Coronary artery (tissue), 2 donors: ENCODE measurements at regions not wholly inside any gene's neighbourhood (a gene's known extent, or its start where the extent isn't known, plus 50 kb on each side); places are given as distances from the start of the nearest gene placed in this dataset.

Experiments used
- DNase-seq: peaks from one replicate; pipeline ENCODE4 v3.0.0-alpha.2; 2017; ENCODE audit warnings: low spot score
- H3K27ac ChIP-seq, 2 donors: fragments of 200-600 bp; sonication (generic); one replicate each; pipeline ENCODE4 v1.5.1; 2016 to 2019
- H3K4me3 ChIP-seq: fragments of 200-600 bp; sonication (generic); 2 replicates; pipeline ENCODE4 v1.5.1; 2016; ENCODE audit warnings: mild to moderate bottlenecking, moderate library complexity
- CTCF ChIP-seq: fragments of 200-600 bp; sonication (generic); IDR thresholded peaks from one replicate; pipeline ENCODE4 v1.5.1; 2019; ENCODE audit warnings: antibody characterized with exemption

GRCh38 chr1:87495147-87495546, 166.5 kb downstream of the LMO4 start:
- DNase-seq, result no peak
- Histone ChIP-seq H3K27ac (peak overlapping the region; percentile 64 to 74), H3K4me3 (no peak overlapping the region)
- no peak for TF ChIP-seq CTCF

GRCh38 chr1:87495870-87496269, 167.2 kb downstream of the LMO4 start:
- DNase-seq, result no peak
- Histone ChIP-seq H3K4me3 (peak overlapping the region; percentile 54), H3K27ac (peak overlapping the region; percentile 64 to 85)
- TF ChIP-seq CTCF, result no peak

GRCh38 chr1:87497380-87498203, 168.9 kb downstream of the LMO4 start:
- Histone ChIP-seq H3K4me3 (no peak overlapping the region), H3K27ac (peak overlapping the region in 1 of 2 donors; percentile 85)
- TF ChIP-seq CTCF, result no peak
- no peak for DNase-seq

GRCh38 chr1:87501738-87502137, 173.1 kb downstream of the LMO4 start:
- no peak for DNase-seq
- Histone ChIP-seq H3K4me3 (no peak overlapping the region), H3K27ac (no peak overlapping the region)
- TF ChIP-seq CTCF, result no peak

GRCh38 chr1:87505391-87505983, 176.8 kb downstream of the LMO4 start:
- no peak for TF ChIP-seq CTCF
- Histone ChIP-seq H3K4me3 (no peak overlapping the region), H3K27ac (no peak overlapping the region)
- no peak for DNase-seq

- TF ChIP-seq CTCF, result no peak
- H3K4me3 ChIP-seq, result no peak overlapping the region
- no peak overlapping the region for H3K27ac ChIP-seq
- no peak for DNase-seq
These were observed 177.5 kb downstream of the LMO4 start for GRCh38 chr1:87506147-87506546.
